ENCODE measurements at regions not wholly inside any gene's neighbourhood (a gene's known extent, or its start where the extent isn't known, plus 50 kb on each side); places are given as distances from the start of the nearest gene placed in this dataset.

DNA sequence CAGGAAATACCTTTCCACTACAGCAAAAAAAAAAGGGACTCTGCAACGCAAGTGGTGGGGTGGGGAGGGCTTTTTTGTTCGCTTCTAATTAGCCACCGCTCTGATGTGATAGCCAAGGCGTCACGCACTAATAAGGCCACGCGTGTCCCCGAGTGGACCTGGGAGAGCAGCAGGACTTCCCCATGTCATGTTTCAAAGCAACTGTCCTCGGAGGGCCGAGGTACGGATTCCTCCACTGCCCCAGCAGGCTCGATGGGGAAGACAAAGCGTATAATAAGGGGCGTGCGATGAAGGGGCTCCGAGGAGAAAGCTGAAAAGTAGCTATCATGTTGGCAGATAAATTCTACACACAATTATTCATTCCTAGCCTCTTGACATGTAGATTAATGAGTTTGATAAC is 179.7 kb upstream of the ZNF507 start:
- DNase-seq (ENCODE audit: low read depth, low spot score), result no peak

DNA sequence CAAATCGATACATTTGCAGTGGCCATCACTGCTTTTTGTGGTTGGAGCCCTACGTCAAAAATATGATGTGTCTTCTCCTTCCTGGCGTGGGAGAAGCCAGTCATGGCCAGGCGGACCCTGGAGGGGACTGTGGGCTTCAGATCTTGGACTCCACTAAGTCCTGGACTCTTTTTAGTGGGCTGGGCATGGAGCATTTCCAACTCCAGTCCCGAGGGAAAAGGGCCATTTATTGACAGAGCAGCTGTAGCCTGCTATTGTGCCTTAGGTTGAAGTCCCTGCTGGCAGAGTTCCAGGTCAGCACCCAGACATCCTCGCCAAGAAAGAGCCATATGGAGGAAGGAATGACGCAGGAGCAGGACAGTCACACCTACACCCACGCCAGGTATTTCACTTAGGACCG is 179.2 kb upstream of the ZNF507 start:
- DNase-seq (ENCODE audit: low read depth, low spot score), result no peak

DNA sequence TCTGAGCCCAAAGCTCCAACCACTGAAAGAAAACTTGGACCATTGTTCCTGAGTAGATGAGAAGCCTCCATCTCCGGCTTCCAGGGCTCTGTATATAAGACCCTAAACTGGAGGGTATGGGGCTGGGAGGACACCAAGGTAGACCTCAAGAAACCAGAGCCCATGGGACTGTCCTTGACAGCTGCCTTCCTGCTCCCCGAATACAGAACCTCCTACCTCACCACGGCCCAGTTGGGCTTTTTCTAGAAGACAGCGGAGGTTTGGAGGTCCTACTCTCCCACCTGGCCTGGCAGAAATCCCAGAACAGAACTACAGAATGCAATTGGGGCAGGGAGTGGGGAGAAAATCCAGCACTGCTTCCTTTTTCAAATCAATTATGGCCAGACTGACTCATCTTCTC is 177.3 kb upstream of the ZNF507 start:
- DNase-seq (ENCODE audit: low read depth, low spot score), result no peak

DNA sequence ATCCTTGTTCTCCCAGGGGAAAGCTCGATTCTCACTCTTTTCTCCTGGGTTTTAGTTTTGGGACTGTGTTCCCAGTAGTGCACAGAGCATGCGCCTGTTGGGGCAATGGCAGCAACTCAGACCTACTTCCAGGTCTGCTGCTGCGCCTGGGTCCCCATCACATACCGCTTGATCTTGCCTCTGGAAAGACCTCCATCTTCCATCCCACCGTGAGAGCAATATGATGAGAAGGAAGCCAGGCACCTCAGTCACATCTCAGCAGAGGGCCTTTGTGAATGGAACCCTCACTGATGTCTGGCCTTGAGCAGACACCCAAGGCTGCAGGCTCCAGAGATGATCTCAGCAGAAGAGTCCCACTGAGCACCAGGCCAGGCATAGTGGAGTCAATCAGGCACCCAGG is 176.8 kb upstream of the ZNF507 start:
- no peak for DNase-seq (ENCODE audit: low read depth, low spot score)

DNA sequence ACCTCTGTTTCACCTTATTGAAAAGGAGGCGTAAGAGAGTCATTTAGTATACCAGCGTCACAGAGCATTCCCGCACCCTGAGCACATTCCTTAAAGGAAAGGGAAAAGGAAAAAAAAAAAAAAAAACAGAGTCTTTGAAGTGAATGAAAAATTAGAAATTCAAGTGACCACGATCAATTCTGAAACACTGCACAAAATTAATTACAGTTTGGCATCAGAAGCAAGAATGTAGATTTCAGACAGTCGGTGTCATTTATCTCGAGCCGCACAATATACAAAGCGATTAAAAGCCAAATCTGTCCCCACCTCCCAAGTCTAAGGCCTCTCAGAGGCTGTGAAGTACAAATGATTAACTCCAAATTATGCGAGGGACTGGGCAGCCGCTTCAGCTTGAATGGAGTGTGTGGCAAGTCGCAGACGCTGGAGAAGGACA is 173.7 kb upstream of the ZNF507 start:
- DNase-seq (ENCODE audit: low read depth, low spot score), result no peak

DNA sequence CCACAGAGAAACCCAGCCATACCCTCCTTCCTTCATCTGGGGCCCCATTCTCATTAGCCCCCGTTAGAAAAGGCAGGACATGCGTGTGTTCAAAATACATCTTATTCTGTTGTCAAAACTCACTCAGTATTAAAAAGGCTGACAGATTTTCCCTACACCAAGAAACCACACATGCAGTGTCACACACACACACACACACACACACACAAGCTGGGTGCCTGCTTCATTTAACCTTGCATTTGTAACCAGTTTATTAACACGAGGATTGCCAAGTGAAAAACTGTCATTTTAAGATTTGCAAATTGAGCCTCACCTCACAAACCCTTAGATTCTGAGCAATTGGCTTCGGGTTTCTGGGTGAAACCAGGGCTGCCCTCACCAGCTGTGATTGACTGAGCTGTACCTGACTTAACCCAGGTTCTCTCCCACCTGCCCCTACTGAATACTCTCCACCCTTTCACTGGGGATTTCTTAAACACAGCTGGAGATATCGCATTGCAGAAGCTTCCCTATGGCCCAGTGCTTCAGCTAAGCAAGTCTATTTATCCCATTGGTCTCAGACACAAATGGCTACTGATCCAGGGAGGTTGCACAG is 172.7 kb upstream of the ZNF507 start:
- DNase-seq (ENCODE audit: low read depth, low spot score), result no peak

DNA sequence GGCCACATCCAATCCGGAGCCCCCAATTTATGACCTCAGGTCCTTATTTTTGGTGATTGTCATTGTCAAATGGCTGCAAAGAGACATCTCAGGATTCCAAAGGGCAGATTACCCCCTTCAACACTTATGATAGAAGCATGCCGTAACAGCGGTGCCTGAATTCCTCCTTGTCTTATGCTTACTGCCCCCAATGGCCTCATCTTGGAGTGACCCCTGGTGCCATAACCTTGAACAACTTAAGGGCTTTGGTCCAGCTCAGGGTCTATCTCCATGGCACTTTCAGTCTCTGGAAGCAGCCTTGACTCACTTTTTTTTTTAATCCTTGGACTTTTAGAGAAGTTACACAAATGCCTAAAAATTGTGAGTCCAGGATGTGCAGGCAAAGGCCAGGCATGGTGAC is 171.6 kb upstream of the ZNF507 start:
- no peak for DNase-seq (ENCODE audit: low read depth, low spot score)

DNA sequence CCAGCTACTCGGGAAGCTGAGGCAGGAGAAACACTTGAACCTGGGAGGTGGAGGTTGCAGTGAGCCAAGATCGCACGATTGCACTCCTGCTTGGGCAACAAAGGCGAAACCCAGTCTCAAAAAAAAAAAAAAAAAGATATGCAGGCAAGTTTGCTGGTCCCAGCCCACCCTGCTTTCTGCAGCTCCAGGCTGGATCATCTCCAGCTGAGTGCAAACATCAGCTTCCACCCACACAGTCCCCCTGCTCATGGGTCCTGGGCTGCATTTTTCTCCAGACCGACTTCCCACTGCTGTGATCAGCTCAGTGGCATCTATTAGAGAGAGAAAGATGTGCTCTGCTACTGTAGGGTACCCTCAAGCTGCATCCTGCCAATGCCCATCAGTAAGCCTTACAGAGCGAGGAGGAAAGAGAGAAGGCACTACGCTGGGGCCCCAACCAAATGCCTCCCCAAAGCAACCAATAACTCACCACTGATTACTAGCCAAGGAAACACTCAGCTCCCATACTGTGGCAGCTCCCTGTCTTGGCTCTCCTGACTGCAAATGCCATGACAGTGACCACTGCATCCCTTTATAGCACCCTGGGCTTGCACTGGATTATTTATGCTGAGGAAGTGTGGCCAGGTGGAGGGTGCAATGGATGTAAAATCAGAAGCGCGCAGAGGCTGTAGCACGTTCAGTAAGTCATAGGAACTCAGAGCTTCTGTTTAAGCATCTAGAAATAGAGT is 170.9 kb upstream of the ZNF507 start:
- DNase-seq (ENCODE audit: low read depth, low spot score), result no peak

DNA sequence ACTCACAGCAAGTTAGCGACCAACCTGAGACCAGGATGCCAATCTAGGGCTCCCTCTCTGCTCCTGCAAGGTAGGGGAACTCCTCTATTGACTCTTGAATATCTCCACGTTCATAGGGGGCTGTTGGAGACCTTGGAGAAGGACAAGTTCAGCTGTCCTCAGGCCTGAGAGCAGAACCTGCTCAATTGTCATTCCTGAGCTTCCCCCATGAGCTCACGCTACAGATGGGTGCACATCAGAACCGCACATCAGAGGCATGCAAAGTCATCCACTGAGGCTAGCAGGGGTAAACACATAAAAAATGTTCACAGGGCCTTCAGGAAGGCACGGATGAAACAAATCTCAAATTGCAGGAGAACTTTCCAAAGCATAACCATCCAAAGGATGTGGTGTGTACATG is 168.8 kb upstream of the ZNF507 start:
- no peak for DNase-seq (ENCODE audit: low read depth, low spot score)

DNA sequence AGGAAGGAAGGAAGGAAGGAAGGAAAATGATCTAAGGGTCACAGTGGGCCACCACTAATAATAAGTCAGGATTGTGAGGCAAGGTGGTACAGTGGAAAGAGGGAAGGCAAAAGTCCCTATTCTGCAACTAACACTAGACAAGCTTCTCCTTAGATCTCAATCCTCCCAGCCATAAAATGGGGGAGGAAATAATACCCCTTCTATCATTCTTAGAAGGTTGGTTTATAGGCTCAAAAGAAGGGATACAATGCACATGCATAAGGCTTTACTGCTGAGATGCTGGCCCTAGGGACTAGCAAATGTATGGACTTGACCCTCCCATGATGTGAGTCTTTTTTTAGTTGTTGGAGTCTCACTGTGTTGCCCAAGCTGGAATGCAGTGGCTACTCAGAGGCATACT is 167.7 kb upstream of the ZNF507 start:
- DNase-seq (ENCODE audit: low read depth, low spot score), result no peak

DNA sequence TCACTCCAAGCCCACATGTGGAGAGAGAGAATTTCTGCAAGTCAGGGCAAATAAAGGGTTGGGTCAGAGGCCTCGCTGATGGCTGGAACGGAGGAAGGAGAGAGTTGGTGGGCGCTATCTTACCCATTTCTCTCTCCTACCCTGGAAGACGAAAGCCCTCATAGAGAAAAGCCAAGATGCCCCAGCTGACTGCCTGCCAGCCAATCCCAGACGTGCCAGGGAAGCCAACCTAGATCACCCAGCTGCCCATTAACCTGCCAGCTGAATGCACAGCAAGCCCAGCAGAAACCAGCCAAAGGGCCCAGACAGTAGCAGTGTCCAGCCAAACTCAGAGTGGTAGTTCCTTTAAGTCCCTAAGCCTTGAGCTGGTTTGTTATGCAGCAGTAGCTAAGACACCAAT is 167.0 kb upstream of the ZNF507 start:
- DNase-seq (ENCODE audit: low read depth, low spot score), result no peak

DNA sequence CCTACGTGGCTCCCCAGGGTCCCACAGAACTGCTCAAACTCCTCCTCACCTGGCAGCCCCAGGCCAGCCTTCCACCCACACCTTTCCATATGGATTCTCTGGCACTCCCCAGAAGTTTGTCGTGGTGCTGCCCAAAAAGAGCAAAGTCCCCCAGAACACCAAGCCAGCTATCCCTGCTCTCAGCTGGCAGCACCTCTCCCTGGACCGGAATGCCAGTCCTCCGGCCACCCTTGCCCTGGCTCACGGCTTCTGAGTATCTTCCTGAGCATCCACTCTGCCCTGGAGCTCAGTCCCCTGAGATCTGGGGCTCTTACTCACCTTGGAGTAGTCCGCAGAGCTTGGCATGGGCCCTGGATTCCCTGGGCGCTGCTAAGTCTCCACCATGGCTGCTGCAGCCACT is 166.5 kb upstream of the ZNF507 start:
- no peak for DNase-seq (ENCODE audit: low read depth, low spot score)

DNA sequence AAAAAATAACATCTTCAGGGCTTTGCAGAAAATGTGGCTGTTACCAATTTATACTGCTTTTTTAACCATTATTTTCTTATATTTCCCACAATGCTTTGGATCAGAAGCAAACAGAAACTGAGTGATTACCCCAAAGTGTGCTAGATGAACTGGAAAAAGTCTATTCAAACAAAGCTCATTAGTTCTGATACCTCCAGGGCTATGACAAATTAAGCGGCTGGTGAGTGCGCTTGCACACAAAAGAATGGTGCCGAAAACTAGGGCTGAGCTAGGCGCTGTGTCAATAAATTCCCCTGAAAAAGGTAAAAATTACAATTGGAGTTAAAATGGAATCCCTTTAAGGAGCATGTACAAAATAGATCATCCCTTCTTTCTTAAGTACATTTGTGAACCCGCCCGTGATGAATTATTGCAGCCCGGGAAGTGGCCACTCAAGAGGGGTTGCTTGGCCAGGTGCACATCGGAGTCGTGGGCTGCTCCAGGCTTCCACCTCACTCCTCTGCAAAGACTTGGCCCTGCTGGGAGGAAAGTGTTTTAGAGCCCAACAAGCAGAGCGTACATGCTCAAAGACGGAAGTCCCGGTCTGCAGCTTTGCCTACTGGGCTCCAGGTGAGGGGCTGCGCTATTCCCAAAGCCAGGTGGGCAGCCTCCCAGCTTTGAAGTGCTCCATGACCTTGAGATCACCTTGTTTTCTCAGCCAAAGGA is 164.0 kb upstream of the ZNF507 start:
- no peak for DNase-seq (ENCODE audit: low read depth, low spot score)

DNA sequence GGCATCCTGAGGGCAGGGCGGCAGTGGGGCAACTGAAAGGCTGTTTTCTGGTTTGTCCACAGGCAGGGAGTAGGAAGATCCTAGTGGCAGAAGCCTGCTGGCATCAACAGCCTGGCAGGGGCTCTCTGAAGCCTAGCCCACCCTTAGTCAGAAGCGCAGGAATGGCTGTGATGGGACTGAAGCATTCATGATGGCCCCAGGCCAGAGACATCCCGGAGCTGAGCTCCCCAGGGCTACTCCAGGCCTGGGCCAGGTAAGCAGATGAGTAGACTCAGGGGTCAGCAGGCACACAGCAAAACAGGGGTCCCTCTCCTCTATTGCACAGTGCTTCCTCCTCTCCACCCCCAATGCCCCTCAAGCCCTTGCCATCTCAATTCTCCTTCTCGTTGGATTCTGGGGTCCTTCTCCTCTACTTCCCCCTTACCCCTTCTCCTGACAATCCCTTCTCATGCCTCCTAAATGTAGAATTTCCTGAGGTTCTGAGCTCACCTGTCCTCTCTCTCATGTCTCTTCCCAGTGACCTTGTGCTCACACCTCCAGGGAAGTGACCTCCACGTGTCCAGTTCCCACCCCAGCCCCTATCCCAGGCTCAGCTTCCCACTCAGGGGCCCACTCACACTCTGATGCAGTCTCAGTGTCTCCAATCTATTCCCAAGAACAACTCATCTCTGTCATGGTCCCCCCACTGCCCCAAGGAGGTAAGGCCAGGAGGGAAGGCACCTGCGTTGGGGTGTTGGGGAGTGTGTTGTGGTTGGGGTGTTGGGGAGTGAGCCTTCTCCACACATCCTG is 158.7 kb upstream of the ZNF507 start:
- DNase-seq (ENCODE audit: low read depth, low spot score), result no peak

DNA sequence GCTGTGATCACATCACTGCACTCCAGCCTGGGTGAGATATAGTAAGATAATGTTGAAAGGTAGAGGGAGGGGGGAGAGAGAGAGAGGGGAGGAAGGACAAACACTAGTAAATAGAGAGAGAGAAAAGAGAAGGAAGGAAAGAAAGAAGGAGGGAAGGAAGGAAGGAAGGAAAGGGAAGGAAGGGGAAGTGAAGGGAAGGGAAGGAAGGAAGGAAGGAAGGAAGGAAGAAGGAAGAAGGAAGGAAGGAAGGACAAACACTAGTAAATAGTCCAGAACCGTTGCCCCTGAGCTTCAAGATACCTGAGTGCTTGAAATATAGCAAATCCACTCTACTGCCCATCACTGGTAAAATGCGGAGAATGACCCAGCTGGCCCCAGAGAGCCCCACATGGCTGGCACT is 156.5 kb upstream of the ZNF507 start:
- no peak for DNase-seq (ENCODE audit: low read depth, low spot score)

DNA sequence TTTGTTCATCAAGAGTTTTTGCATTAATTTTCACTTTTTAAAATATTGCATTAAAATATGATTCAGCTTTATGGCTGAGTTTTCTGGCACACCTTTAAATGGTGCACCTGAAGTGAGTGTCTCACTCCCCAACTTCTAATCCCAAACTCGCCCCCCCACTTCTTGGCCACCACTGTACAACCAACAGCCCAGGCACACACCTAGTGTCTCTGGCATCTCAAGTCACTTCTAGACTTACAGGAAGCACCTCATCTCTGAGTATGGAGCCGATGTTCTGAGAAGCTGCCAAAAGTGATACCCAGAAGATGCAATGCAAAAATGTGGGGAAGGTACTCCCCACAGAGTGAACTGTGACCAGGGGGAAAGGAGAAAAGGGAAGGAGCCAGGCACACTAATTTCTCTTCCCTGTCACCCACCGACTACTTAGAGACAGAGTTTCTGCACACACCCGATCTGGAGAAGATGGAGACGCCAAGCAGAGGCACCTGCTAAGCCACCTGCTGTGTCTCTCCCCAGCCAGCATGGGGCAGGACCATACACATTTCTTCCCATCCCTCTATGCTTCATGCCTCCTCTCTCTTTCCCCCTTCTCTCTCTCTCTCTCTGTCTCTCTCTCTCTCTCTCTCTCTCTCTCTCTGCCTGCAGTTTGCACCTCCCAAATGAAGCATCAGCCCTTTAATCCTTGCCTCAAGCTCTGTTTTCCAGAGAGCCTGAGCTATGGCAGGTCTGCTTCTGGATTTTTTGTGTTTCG is 155.3 kb upstream of the ZNF507 start:
- DNase-seq (ENCODE audit: low read depth, low spot score), result no peak

DNA sequence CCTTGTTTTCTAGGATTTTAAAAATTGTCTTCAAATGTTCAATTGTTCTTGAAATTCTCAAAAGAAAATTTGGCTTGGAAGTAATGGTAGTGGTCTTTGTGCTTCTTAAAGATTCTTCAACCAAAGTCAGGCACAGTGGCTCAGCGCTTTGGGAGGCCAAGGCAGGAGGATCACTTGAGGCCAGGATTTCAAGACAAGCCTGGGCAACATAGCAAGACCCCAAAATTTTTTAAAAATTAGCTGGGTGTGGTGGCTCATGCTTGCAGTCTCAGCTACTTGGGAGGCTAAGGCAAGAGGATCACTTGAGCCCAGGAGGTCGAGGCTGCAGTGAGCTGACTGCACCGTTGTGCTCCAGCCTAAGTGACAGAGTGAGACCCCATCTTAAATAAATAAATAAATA is 153.5 kb upstream of the ZNF507 start:
- DNase-seq (ENCODE audit: low read depth, low spot score), result no peak

DNA sequence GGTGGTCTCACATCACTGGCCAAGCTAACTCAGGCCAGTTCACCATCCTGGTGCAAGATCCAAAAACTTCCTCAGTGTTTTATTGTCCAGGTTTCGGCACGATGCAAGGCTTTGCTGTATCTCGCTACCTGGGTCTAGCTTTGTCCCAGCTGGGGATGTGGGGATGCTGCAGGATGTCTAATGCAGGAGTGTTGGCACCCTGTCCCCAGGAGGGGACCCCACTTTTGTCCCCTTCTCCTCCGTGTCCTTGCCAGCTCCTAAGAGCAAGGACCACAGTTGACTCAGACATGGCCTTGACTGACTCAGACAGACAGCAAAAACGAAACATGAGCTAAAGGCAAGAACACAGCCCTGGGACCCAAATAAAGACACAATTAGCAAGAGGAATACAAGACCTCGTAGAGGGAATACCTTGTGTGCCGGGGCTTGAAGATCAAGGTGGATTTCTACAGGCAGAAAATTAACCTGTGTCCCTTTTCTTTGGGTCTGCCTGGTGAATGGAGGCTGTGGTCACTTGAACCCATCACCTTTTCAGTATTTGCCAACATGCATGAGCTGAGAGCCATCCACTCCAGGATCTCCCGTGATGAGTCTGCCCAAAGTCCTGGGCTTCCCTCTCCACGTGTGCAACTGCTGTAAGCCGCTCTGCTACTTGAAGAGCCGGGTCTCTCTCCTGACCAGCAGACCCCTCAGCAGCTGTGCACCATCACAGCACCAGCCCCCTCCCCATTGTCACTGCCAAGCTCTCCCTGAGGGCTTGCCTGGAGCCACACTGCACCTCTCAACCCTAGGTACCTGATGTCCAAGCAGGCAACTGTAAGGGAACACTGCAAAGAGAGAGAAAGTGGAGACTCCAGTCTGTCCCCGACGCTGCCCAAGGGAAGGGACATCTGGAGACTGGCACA is 149.5 kb upstream of the ZNF507 start:
- DNase-seq (ENCODE audit: low read depth, low spot score), result no peak

DNA sequence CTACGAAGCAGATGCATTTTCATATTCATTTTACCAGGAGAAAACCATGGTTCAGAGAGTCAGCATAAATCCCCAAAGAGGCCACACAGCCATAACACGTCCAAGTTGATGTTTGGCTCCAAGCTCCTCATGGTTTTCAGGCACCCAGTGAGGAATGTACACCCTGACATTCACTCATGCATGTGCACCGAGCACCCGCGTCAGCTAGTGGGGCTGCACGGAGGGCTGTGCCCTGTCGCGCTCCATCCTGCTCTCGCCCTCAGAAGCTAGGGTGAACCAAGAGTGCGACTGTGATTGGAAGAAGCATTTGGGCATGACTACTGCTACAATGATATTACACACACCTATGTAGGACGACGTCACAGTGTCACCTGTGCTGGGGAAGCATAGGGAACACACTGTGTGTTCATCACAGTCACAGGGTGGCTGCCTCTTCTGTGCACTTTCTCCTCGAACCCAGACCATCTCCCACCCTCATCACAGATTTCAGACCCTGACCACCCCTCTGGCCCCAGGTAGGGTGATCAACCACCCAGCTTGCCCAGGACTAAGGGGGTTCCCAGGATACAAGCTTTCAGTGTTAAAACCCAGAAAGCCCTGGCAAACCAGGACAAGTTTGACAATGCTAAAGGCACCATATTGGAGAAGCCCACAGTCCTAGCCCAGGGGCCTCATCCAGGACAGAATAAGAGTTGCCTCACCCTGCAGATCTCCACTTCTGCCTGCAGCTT is 148.6 kb upstream of the ZNF507 start:
- DNase-seq (ENCODE audit: low read depth, low spot score), result no peak

Data from pulmonary artery endothelial cell (primary cell).